HG02973 (cell line): ENCODE measurements at regions not wholly inside any gene's neighbourhood (a gene's known extent, or its start where the extent isn't known, plus 50 kb on each side); places are given as distances from the start of the nearest gene placed in this dataset.
"Not testable (repeated sequence)": the region's sequence is repeated elsewhere in the genome, so short reads cannot be mapped to it uniquely, and the experiment has no call there.

Source experiments
- ATAC-seq: cut with Tn5 transposase; IDR thresholded peaks from one replicate; pipeline ENCODE4 v1.9.1; 2021; ENCODE audit warnings: moderate library complexity; ENCODE audit not compliant: unreplicated experiment

DNA sequence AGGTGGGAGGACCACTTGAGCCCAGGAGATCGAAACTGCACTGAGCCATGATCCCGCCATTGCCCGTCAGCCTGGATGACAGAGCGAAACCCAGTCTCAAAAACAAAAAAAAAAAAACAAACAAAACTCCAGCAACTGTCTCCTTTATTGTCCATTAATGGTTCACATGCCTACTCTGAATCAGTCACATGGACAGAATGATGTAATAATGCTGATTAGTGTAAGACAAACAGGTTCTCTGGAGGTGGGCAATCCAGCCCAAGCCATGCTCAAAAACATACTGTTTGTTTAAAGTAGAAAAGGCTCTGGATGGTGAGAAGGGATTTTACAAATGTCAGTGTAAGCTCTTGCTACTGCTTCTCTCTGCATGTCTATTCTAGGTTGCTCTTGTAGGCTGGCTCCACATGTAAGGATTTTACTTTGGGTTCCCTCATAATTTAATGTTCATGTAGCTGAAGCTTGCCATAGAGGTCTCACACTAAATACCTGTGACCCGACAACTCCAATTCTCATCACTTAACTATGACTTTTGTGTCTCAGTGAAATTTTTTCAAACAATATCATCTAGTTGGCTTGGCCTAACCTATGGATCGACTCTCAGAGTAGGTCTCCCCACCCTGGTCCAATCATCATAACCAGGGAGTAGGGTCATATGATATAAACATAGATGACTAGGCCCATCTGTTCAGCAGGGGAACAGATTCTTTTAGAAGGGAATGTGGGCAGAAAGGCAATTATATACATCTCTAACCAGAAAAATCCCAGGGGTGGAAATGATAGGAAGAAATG lies 83.9 kb upstream of the SLC39A10 start:
- no peak for ATAC-seq

DNA sequence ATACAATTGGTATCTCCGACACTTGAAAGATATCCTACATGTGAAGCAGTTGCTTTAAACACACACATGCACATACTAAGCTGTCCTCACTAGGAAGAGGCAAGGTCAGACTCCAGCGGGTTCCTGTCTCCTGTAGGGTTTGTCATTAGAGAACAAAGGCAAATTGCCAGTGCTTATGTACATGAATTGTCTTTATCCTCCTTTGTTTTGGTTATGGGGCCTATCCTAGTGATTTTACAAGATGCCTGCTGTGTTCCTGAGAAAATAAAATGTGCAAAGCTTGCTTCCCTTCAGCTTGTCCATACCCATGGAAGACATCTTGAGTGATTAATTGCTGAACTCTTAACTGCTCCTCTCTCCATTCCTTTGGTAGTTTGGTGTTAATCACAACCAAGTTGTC lies 86.7 kb upstream of the SLC39A10 start:
- ATAC-seq: no peak

GRCh38 chr2:195569255-195569654 lies 87.8 kb upstream of the SLC39A10 start:
- no peak for ATAC-seq

DNA sequence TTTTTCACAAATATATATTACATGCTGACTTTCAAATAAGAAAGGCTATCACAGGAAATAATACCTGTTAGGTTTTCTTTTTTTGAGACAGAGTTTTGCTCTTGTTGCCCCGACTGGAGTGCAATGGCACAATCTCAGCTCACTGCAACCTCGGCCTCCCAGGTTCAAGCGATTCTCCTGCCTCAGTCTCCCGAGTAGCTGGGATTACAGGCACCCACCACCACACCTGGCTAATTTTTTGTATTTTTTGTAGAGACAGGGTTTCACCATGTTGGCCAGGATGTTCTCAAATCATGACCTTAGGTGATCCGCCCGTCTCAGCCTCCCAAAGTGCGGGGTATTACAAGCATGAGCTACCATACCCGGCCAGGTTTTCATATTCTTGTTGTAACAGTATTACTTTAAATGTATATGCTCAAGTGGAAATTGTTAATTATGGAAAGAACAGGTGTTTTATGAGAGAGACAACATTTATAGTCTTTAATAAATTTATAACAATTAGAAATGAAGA lies 92.3 kb upstream of the SLC39A10 start:
- ATAC-seq: not testable (repeated sequence)

GRCh38 chr2:195563857-195564512 lies 93.0 kb upstream of the SLC39A10 start:
- no peak for ATAC-seq

GRCh38 chr2:195562570-195563566 lies 94.2 kb upstream of the SLC39A10 start:
- no peak for ATAC-seq

DNA sequence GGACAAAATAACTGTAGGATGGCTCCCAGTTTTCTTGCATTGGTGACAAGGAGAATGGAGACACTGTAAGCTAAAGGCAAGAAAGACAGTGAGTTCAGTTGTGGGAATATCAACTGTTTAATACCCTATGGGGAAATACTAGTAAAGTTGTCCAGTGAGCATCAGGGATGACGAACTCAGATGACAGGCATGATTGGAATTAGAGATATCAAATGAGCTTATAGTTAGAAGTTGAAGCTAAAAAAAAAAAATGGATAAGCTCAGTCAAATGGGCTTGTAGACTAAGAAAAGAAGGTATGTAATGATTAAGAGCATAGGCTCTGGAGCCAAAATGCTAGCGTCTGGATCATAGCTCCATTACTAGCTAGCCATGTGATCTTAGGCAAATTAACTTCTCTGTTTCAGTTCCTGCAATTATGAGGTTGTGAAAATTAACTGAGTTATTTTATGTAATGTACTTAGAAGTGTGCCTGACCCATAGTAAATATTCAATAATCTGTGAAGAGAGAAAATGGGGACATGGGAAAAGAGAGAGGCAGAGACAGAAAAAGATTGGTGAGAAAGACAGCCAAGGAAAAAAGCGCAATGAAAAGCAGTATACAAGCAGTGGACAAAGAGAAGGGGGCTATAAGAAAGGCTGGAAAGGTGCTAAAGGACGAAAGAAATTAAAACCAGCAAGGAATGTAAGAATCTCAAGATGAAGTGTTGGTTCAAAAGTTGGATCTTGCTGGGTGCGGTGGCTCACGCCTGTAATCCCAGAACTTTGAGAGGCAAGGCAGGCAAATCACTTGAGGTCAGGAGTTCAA lies 95.7 kb upstream of the SLC39A10 start:
- ATAC-seq: peak; percentile 46

DNA sequence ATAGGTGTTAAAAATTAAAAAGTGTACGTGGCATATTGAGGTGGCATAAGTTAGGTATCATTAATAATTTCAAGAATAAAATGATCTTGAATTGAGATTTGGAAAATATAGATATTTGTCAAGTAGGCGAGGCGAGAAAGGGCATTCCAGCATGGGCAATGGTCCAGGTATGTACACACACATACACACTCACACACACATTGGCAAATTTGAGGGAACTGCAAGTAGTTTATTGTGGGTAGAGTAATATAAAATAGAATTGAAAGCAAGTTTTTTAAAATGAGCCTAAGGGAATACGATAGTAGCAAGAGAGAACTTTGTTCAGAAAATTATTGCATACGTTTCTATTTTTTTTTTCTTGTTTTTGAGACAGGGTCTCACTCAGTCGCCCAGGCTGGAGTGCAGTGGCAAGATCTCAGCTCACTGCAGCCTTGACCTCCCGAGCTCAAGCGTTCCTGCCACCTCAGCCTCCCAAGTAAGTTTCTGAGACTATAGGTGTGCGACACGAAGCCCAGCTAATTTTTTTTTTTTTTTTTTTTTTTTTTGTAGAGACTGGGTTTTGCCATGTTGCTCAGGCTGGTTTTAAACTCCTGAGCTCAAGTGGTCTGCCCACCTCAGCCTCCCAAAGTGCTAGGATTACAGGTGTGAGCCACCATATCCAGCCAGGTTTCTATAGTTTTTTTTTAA lies 96.7 kb upstream of the SLC39A10 start:
- ATAC-seq: no peak

DNA sequence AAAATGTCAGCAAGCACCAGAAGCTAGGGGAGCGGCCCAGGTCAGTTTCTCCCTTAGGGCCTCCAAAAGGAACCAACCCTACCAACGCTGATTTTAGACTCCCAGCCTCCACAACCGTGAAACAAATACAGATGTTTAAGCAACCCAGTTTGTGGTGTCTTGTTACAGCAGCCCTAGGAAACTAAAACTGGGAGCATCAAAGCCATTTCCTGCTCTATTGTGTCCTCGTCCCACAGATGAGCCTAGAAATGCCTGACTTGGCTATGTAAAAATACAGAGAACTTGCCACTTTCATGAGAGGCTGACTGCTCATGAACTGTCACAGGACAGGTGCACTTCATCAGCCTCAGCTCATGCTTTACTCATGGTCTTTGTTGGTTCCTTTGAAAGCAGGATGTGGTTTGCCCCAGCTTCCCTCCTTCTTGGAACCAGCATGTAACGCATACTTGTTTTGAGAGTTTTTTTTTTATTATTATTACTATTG lies 97.6 kb upstream of the SLC39A10 start:
- ATAC-seq: peak; percentile 88

- no peak for ATAC-seq
Measured at GRCh38 chr2:195555971-195556370, 101.1 kb upstream of the SLC39A10 start.

GRCh38 chr2:195552581-195552980 lies 104.4 kb upstream of the SLC39A10 start:
- ATAC-seq: no peak

DNA sequence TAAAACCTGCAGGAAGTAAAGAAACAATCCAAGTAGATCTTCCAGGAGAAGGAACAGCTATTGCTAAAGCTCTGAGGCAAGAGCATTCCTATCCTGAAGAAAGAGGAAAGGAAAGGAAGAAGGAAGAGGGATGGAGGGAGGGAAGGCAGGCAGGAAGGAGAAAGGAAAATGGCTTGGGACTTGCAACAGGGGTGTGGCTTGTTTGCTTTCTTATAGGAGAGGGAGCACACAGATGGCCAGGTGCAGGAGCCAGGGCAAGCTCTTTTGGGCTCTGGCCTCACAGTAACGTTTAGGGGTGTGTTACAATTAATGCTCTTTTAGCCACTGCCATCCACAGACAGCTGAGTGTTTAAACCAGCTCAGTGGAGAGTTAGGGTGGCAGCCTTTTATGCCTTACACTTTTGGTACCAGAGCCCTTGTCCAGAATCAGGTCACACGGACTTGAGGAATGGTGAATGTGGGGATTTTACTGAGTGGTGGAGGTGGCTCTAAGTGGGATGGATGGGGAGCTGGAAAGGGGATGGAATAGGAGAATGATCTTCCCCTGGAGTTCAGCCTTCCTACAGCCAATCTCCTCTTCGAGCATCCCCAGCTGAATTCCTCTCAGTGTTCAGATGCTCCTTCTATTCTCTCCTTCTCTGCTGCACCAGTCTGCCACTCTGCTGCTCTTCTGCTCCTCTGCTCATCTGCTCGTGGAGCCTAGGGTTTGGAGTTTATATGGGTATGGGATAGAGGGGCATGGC lies 108.7 kb upstream of the SLC39A10 start:
- no peak for ATAC-seq

GRCh38 chr2:195547268-195547840 lies 109.7 kb upstream of the SLC39A10 start:
- ATAC-seq: not testable (repeated sequence)

DNA sequence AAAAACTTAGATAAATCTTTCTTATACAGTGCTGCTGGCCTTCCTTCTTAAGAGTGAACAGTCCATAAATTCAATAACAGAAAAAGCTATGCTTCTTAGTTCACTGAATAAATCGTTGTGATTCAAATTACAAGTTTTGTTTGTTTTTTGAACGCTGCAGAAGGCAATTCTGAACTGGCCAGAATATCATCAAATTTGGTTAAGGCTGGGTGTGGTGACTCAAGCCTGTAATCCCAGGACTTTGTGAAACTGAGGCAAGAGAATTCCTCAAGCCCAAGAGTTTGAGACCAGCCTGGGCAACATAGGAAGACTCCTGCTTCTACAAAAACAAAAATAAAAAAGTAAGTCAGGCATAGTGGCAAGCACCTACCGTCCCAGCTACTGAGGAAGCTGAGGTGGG lies 111.2 kb upstream of the SLC39A10 start:
- no peak for ATAC-seq

DNA sequence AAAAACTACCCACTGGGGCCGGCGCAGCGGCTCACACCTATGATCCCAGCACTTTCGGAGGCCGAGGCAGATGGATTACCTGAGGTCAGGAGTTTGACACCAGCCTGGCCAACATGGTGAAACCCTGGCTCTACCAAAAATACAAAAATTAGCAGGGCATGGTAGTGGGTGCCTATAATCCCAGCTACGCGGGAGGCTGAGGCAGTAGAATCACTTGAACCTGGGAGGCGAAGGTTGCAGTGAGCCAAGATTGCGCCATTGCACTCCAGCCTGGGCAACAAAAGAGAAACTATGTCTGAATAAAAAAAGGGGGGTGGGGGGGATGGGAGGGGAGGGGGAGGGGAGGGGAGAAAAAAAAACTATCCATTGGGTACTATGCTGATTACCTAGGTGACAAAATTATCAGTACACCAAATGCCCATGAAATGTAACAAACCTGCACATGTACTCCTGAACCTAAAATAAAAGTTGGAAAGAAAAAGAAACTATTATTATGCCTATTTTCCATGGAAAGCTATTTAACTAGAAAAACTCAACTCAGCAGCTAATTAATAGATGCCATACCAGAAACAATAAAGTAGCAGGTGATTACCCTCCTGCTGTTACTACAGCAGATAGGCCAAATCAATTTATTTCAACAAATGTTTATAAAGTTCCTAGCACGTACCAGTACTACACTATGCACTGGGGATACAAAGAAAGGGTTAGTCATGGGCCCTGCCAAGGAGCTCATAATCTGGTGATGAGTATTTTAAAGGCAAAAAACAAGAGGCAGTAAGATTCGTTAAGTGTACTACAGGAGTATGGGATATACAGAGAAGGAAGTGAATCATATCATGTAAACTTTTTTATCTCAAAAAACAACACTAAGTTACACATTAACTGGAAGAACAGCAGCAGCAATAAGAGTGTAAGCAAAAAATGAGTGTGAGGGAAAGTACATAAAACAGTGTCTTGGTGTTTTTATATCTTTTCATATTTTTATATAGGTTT lies 112.8 kb upstream of the SLC39A10 start:
- ATAC-seq: peak; percentile 96

DNA sequence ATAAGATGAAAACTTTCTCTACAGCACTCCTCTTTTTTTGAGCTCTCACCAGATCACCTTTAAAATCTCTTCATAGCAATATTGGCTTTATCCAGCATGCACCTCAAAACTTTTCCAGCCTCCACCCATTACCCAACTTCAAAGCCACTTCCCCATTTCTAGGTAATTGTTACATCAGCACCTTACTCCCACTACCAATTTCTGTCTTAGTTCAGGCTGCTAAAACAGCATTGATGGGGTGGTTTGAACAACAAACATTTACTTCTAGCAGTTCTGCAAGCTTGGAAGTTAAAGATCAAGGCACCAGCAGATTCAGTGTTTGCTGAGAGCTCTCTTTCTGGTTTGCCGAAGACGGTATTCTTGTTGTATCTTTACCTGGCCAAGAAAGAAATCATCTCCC lies 114.0 kb upstream of the SLC39A10 start:
- ATAC-seq: no peak

GRCh38 chr2:195542067-195542466 lies 115.0 kb upstream of the SLC39A10 start:
- ATAC-seq: no peak
